Fibroblast of lung (primary cell): ENCODE measurements at regions not wholly inside any gene's neighbourhood (a gene's known extent, or its start where the extent isn't known, plus 50 kb on each side); places are given as distances from the start of the nearest gene placed in this dataset.

ENCODE experiments used
- CTCF ChIP-seq, 2 donors: IDR thresholded peaks in 1 of 2; conservative IDR thresholded peaks in 1 of 2; 1 replicate in 1 of 2; 2 replicates in 1 of 2; pipeline ENCODE4 v1.5.1; 2011 to 2012; ENCODE audit warnings: low read length in 2 of 2, control low read depth in 1 of 2, inconsistent platforms in 1 of 2, low read depth in 1 of 2, mild to moderate bottlenecking in 1 of 2
- EZH2 ChIP-seq: IDR thresholded peaks from 2 replicates; pipeline ENCODE4 v1.5.1; 2012; ENCODE audit warnings: low read length, control low read depth, mild to moderate bottlenecking; ENCODE audit errors: missing control alignments

DNA sequence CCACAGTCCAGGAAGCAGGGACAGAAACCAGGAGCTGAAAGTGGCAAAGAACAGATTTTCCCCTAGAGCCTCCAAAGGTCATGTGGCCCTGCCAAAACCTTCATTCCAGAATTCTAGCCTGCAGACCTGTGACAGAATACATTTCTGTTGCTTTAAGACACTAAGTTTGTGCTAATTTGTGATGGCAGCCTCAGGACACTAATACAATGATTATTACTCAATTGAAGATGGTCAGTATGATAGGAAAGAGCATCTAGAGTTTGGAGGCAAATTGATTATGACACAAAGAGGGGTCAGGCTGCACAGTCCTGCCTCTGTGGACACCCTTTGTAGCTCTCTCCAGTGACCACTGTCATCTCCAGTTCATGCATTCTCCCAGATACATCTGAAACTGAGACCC lies 79.0 kb upstream of the C3orf49 start:
- TF ChIP-seq CTCF (conservative IDR thresholded peaks at IDR 0.05 in 1 of 2, IDR thresholded peaks at IDR 0.05 in 1 of 2; ENCODE audit: low read depth in 1 of 2, low read length in 2 of 2) (no peak), EZH2 (no peak)
